ENCODE measurements at regions not wholly inside any gene's neighbourhood (a gene's known extent, or its start where the extent isn't known, plus 50 kb on each side); places are given as distances from the start of the nearest gene placed in this dataset.

DNA sequence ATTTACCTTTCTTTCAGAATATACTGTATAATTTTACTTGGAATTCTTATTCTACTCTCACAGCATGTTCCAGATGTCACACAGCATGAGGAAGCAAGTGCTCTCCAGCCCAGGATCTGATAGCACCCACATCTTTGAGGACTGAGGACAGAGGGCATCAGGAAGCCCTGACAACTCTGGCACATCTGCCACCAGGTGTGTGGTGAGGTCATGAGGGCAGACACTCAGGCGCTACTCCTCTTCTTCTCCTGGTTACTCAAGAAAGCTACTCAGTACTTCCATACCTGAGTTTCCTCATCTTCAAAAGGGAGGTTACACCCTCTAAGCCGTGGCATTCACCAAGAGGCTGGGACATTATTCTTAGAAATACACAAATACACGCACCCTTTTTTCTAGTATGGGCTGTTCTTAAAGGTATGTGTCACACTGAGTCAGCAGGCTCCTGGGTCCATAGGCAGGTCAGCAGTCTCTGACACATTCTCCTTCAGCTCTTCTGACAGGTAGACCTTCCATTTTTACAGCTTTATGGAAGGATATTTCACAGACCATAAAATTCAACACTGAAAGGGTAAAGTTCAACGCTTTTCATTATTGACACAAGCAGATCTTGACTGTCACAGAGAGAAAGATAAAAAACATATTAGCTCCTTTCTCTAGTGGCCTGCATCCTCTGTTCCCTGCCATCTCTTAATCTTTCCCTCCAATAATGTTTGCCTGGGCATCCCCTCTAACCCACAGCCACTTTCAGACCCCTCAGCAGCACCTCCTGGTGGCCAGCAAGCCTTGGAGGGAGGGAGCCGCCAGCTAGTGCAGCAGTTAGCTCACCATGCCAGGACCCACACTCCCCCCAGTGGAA is 103.2 kb upstream of the TJP1 start:
- H3K27ac ChIP-seq (ENCODE audit: insufficient read length, low read depth, low read length): peak overlapping the region; percentile 55
- no peaks in the 10 kb centered on the region for H3K79me2 ChIP-seq (ENCODE audit: insufficient read depth, low read length)
- no peaks in the 10 kb centered on the region for H3K9me3 ChIP-seq (ENCODE audit: control insufficient read depth, low read depth, low read length)
- no peak overlapping the region for H3K14ac ChIP-seq (ENCODE audit: insufficient read depth, low read length)
- H3K4me1 Mint-ChIP-seq: peaks cover 36 to 40% of the 10 kb centered on the region in 2 experiments
- H2BK20ac ChIP-seq (ENCODE audit: low read depth, low read length, poor library complexity, severe bottlenecking): peak overlapping the region; percentile 84
- H4K20me1 ChIP-seq (ENCODE audit: control insufficient read depth, insufficient read depth, insufficient read length): no peaks in the 10 kb centered on the region
- no peak overlapping the region for H3K56ac ChIP-seq (ENCODE audit: insufficient read length, low read depth, low read length)
- no peak overlapping the region for H4K5ac ChIP-seq (ENCODE audit: insufficient read length, low read depth, low read length)
- H2BK5ac ChIP-seq (ENCODE audit: insufficient read length, low read length): no peak overlapping the region
- TF ChIP-seq, protein P1, sequence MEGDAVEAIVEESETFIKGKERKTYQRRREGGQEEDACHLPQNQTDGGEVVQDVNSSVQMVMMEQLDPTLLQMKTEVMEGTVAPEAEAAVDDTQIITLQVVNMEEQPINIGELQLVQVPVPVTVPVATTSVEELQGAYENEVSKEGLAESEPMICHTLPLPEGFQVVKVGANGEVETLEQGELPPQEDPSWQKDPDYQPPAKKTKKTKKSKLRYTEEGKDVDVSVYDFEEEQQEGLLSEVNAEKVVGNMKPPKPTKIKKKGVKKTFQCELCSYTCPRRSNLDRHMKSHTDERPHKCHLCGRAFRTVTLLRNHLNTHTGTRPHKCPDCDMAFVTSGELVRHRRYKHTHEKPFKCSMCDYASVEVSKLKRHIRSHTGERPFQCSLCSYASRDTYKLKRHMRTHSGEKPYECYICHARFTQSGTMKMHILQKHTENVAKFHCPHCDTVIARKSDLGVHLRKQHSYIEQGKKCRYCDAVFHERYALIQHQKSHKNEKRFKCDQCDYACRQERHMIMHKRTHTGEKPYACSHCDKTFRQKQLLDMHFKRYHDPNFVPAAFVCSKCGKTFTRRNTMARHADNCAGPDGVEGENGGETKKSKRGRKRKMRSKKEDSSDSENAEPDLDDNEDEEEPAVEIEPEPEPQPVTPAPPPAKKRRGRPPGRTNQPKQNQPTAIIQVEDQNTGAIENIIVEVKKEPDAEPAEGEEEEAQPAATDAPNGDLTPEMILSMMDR (conservative IDR thresholded peaks at IDR 0.05): peak; percentile 96
- no peak overlapping the region for H2AK5ac ChIP-seq (ENCODE audit: insufficient read length, low read length)
- H3K4me2 ChIP-seq (ENCODE audit: insufficient read depth, insufficient read length, low read length): no peak overlapping the region
- peak overlapping the region in 2 of 3 experiments; percentile 88 to 94; a peak in 4 of 7 replicates for H3K27ac Mint-ChIP-seq
- H3K9ac ChIP-seq (ENCODE audit: extremely low read depth, insufficient read length, low read length): no peak overlapping the region
- H3K9me3 Mint-ChIP-seq: no peaks in the 10 kb centered on the region; a peak in 1 of 5 replicates
- peak; percentile 93 for DNase-seq
- no peak overlapping the region for H3K23ac ChIP-seq (ENCODE audit: insufficient read length, low read depth, low read length)
- H3K4me3 Mint-ChIP-seq: peak overlapping the region in 1 of 2 experiments; percentile 38; a peak in 1 of 5 replicates
- no peaks in the 10 kb centered on the region for H3K23me2 ChIP-seq (ENCODE audit: insufficient read length, low read depth, low read length, poor library complexity, severe bottlenecking)
- peak overlapping the region; percentile 12 for H2BK120ac ChIP-seq (ENCODE audit: low read depth, low read length, poor library complexity, severe bottlenecking)
- H4K8ac ChIP-seq (replicated peaks; ENCODE audit: insufficient read length, low read depth, low read length): no peak overlapping the region
- no peaks in the 10 kb centered on the region for H3K27me3 Mint-ChIP-seq (ENCODE audit: low read depth)
- peak overlapping the region; percentile 64 for H2BK12ac ChIP-seq (ENCODE audit: insufficient read length, low read depth, low read length)
- H3K36me3 Mint-ChIP-seq (ENCODE audit: insufficient read depth in 1 of 3, low read depth in 3 of 3): no peaks in the 10 kb centered on the region; a peak in 1 of 7 replicates
- no CpG with 5 or more reads among the region's 5 CpGs for WGBS (ENCODE audit: extremely low coverage, insufficient read length, low lambda C conversion rate)
- peak overlapping the region; percentile 93 for H3T11ph ChIP-seq (ENCODE audit: low read length)
- H3K79me1 ChIP-seq (ENCODE audit: insufficient read depth, low read depth, low read length, poor library complexity, severe bottlenecking): no peaks in the 10 kb centered on the region
- H3K18ac ChIP-seq (ENCODE audit: insufficient read length, low read depth, low read length): peak overlapping the region; percentile 59
- H2BK15ac ChIP-seq (ENCODE audit: low read depth, low read length): 0 out of 2 replicates have a peak overlapping the region, but pooled peaks have one; percentile 91
- H2AFZ ChIP-seq (ENCODE audit: low read length): no peak overlapping the region
- H4K91ac ChIP-seq (ENCODE audit: insufficient read length, low read depth, low read length): no peak overlapping the region
- H3K4me1 ChIP-seq (ENCODE audit: insufficient read depth, low read length): peaks cover 13% of the 10 kb centered on the region; the same call in 1 of the 2 replicates
- H3K27me3 ChIP-seq (ENCODE audit: insufficient read depth, low read length): no peaks in the 10 kb centered on the region
- H3K4ac ChIP-seq (ENCODE audit: low read depth, low read length): no peak overlapping the region
